HepG2 (cell line): ENCODE measurements at regions not wholly inside any gene's neighbourhood (a gene's known extent, or its start where the extent isn't known, plus 50 kb on each side); places are given as distances from the start of the nearest gene placed in this dataset.

Source experiments
- ATAC-seq: fragments of 200-7000 bp; cut with Tn5 transposase; 3 replicates; pipeline ENCODE4 v1.9.1; 2020; ENCODE audit warnings: mild to moderate bottlenecking, moderate library complexity
- BruUV-seq: library from RNA; stranded (reverse); fragments of 400-500 nt; replicated peaks from 2 replicates; lab custom pipeline; 2021; lab: Mats Ljungman, UMichigan
- CTCF ChIA-PET: fragments of 300-600 bp; formaldehyde crosslinking; extraction: SDS; loops from one replicate; lab custom pipeline; 2021; ENCODE audit warnings: low total read pairs, inconsistent platforms, low intra/inter-chr PET ratio; lab: Yijun Ruan, JAX
- POLR2A ChIA-PET: fragments of 350-600 bp; sonication (Branson Sonifier 250); formaldehyde crosslinking; loops from one replicate; lab custom pipeline; 2020; ENCODE audit warnings: antibody characterized with exemption, inconsistent platforms; lab: Yijun Ruan, JAX
- DNase-seq: peaks from one replicate; pipeline ENCODE4 v3.0.0-alpha.2; 2015; ENCODE audit warnings: low spot score
- FAIRE-seq: peaks from 3 replicates; lab custom pipeline; 2011; peaks lifted over from hg19 to GRCh38; lab: Jason Lieb, UNC
- H2AFZ ChIP-seq: one replicate; pipeline ENCODE4 v1.6.1; 2011; ENCODE audit warnings: low read length, inconsistent platforms
- H3K27ac ChIP-seq: fragments of 300-600 bp; 3 replicates; pipeline ENCODE4 v1.8.0; 2011; ENCODE audit warnings: mixed run types, mild to moderate bottlenecking, mixed read lengths, low read length, inconsistent platforms; ENCODE audit not compliant: insufficient read depth; ENCODE audit errors: extremely low read length
- H3K27me3 ChIP-seq, 2 experiments: fragments of 200-600 bp in 1 of 2; 2 replicates in 1 of 2; 3 replicates in 1 of 2; pipeline versions ENCODE4 v1.6.0 to v1.8.0; 2011; ENCODE audit warnings: low read length in 2 of 2, mild to moderate bottlenecking in 2 of 2, moderate library complexity in 2 of 2, inconsistent platforms in 1 of 2; ENCODE audit not compliant: insufficient read depth in 2 of 2, control insufficient read depth in 1 of 2
- H3K36me3 ChIP-seq, 2 experiments: fragments of 200-600 bp in 1 of 2; replicated peaks in 1 of 2; 2 replicates in 1 of 2; 3 replicates in 1 of 2; pipeline versions ENCODE4 v1.5.1 to v1.8.0; 2011; ENCODE audit warnings: low read length in 2 of 2, inconsistent platforms in 1 of 2; ENCODE audit not compliant: insufficient read depth in 2 of 2, control insufficient read depth in 1 of 2
- H3K4me1 ChIP-seq: 2 replicates; pipeline ENCODE4 v1.5.1; 2012; ENCODE audit warnings: low read length, inconsistent platforms; ENCODE audit not compliant: insufficient read depth
- H3K4me2 ChIP-seq: 2 replicates; pipeline ENCODE4 v1.6.0; 2011; ENCODE audit warnings: low read depth, low read length, inconsistent platforms
- H3K4me3 ChIP-seq, 3 experiments: fragments of 200-600 bp in 1 of 3; sonication (generic), shearing (Covaris generic) in 1 of 3; replicated peaks in 1 of 3; 2 replicates each; pipeline ENCODE4 v1.5.1; 2011 to 2016; ENCODE audit warnings: low read length in 3 of 3, inconsistent platforms in 2 of 3, low read depth in 2 of 3, mild to moderate bottlenecking in 2 of 3, control low read depth in 1 of 3, mixed read lengths in 1 of 3; ENCODE audit not compliant: insufficient read depth in 1 of 3
- H3K79me2 ChIP-seq: one replicate; pipeline ENCODE4 v1.6.1; 2011; ENCODE audit warnings: low read length, inconsistent platforms; ENCODE audit not compliant: insufficient read depth
- H3K9ac ChIP-seq: 2 replicates; pipeline ENCODE4 v1.6.0; 2011; ENCODE audit warnings: mild to moderate bottlenecking, low read depth, low read length, inconsistent platforms; ENCODE audit not compliant: insufficient read depth
- H3K9me3 ChIP-seq: 2 replicates; pipeline ENCODE4 v1.5.1; 2012; ENCODE audit warnings: mild to moderate bottlenecking, low read length
- H4K20me1 ChIP-seq: 2 replicates; pipeline ENCODE4 v1.6.0; 2011; ENCODE audit warnings: inconsistent platforms, mild to moderate bottlenecking, low read length, moderate library complexity; ENCODE audit not compliant: insufficient read depth
- EEA1 ChIP-seq: sonication (generic); formaldehyde crosslinking; IDR thresholded peaks from 2 replicates; pipeline ENCODE4 v1.5.1; 2020; ENCODE audit warnings: mild to moderate bottlenecking, missing genetic modification reagents, borderline replicate concordance
- MED1 ChIP-seq: sonication (generic); formaldehyde crosslinking; IDR thresholded peaks from 2 replicates; pipeline ENCODE4 v1.4.0; 2020; ENCODE audit warnings: missing genetic modification reagents
- NCOR1 ChIP-seq: fragments of 200-600 bp; sonication (generic); IDR thresholded peaks from 2 replicates; pipeline ENCODE4 v1.7.0; 2017; ENCODE audit warnings: antibody characterized with exemption, low read length, borderline replicate concordance
- NPAS2 ChIP-seq: sonication (generic); formaldehyde crosslinking; IDR thresholded peaks from 2 replicates; pipeline ENCODE4 v1.8.0; 2022; ENCODE audit warnings: mild to moderate bottlenecking, missing genetic modification reagents, borderline replicate concordance
- SATB2 ChIP-seq: sonication (generic); formaldehyde crosslinking; IDR thresholded peaks from 2 replicates; pipeline ENCODE4 v1.5.0; 2020; ENCODE audit warnings: missing genetic modification reagents
- SIX4 ChIP-seq: sonication (generic); formaldehyde crosslinking; IDR thresholded peaks from 2 replicates; pipeline ENCODE4 v1.4.0; 2020; ENCODE audit warnings: missing genetic modification reagents
- TEAD2 ChIP-seq: sonication (generic); formaldehyde crosslinking; IDR thresholded peaks from 2 replicates; pipeline ENCODE4 v1.9.0; 2021; ENCODE audit warnings: missing genetic modification reagents
- ZNF138 ChIP-seq: sonication (generic); formaldehyde crosslinking; IDR thresholded peaks from 2 replicates; pipeline ENCODE4 v1.5.0; 2020; ENCODE audit warnings: mild to moderate bottlenecking, low read depth, missing genetic modification reagents
- WGBS: methylation state at CpG from one replicate; pipeline ENCODE4 v1.1.6; 2017; ENCODE audit warnings: low lambda C conversion rate; 5-methylcytosine and 5-hydroxymethylcytosine counted together
- in situ Hi-C: cut with HindIII; loops from 2 replicates; pipeline ENCODE4 v1.10.0; 2017; ENCODE audit warnings: low pct_unique_long_range_greater_than_20kb; ENCODE audit not compliant: extremely low pct_ligation_motif_present
- intact Hi-C: fragments of 100-400 bp; cut with micrococcal nuclease; formaldehyde crosslinking; loops from one replicate; pipeline ENCODE4 v1.10.0; 2022; ENCODE audit not compliant: unreplicated experiment
- TF ChIP-seq, protein P1 (sequence below): sonication (generic); formaldehyde crosslinking; IDR thresholded peaks from 2 replicates; pipeline ENCODE4 v1.8.1; 2023; ENCODE audit warnings: mild to moderate bottlenecking, missing genetic modification reagents
- TF ChIP-seq, protein P2 (sequence below): sonication (generic); formaldehyde crosslinking; IDR thresholded peaks from 2 replicates; pipeline ENCODE4 v1.5.1; 2020; ENCODE audit warnings: missing genetic modification reagents, mild to moderate bottlenecking, borderline replicate concordance

DNA sequence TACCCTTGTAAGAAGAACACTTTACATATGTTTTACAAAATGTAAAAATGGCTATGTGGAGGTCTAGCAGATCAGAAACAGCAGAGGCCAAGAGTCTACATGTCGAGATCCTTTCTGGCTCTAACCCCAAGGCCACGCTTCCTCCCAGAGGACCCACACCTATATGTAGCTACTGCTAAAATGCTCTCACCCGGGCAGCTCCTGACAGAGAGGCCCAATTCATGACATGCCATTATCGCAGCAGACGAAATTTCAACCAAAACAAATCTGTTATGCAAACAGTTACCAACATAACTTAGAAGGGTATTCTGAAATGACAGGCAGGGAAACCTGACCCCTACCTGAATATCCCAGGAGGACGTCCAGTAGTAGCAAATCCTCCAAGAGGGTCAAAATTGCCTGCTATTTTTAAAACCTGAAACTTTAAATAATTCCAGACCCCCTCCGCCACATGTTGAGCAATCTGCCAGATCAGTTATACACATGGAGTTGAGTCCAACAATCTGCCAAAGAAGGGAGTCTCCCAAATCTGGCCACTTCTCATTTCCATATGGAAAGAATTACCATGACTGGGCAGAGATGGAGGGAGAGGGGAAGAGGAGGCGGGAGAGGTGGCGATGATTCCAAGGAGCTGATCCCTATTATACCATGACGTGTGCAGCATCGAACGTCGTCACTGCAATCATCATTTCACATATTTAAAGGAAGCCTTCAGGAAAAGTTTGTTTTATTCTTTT is 192.9 kb upstream of the TBL1X start:
- Histone ChIP-seq H2AFZ (no peak overlapping the region), H3K4me1 (peaks cover 28% of the 10 kb centered on the region), H3K79me2 (no peaks in the 10 kb centered on the region), H3K4me3 (no peak overlapping the region), H3K36me3 (no peaks in the 10 kb centered on the region)
- ATAC-seq = no peak
- intact Hi-C loops = no loop called here
- POLR2A ChIA-PET = no interaction called here
- no peak for DNase-seq
- TF ChIP-seq EEA1 (CRISPR knock-in tag) = no peak
- no peak for TF ChIP-seq ZNF138 (CRISPR knock-in tag)
- TF ChIP-seq MED1 = no peak
- TF ChIP-seq, protein P1, sequence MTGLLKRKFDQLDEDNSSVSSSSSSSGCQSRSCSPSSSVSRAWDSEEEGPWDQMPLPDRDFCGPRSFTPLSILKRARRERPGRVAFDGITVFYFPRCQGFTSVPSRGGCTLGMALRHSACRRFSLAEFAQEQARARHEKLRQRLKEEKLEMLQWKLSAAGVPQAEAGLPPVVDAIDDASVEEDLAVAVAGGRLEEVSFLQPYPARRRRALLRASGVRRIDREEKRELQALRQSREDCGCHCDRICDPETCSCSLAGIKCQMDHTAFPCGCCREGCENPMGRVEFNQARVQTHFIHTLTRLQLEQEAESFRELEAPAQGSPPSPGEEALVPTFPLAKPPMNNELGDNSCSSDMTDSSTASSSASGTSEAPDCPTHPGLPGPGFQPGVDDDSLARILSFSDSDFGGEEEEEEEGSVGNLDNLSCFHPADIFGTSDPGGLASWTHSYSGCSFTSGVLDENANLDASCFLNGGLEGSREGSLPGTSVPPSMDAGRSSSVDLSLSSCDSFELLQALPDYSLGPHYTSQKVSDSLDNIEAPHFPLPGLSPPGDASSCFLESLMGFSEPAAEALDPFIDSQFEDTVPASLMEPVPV = no peak
- TF ChIP-seq NPAS2 = no peak
- no peak for TF ChIP-seq SATB2 (CRISPR knock-in tag)
- TF ChIP-seq NCOR1 = no peak
- no peak for TF ChIP-seq TEAD2 (CRISPR knock-in tag)
- no peak for TF ChIP-seq SIX4 (CRISPR knock-in tag)
- TF ChIP-seq, protein P2, sequence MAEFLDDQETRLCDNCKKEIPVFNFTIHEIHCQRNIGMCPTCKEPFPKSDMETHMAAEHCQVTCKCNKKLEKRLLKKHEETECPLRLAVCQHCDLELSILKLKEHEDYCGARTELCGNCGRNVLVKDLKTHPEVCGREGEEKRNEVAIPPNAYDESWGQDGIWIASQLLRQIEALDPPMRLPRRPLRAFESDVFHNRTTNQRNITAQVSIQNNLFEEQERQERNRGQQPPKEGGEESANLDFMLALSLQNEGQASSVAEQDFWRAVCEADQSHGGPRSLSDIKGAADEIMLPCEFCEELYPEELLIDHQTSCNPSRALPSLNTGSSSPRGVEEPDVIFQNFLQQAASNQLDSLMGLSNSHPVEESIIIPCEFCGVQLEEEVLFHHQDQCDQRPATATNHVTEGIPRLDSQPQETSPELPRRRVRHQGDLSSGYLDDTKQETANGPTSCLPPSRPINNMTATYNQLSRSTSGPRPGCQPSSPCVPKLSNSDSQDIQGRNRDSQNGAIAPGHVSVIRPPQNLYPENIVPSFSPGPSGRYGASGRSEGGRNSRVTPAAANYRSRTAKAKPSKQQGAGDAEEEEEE (CRISPR knock-in tag) = no peak
- TF ChIP-seq, all 625 proteins: peak for 0
- no TSS peak for BruUV-seq
- Histone ChIP-seq H3K9me3 (no peaks in the 10 kb centered on the region), H3K9ac (no peak overlapping the region), H3K27ac (no peak overlapping the region), H3K27me3 (no peaks in the 10 kb centered on the region), H3K4me2 (no peak overlapping the region), H4K20me1 (no peaks in the 10 kb centered on the region)
- CTCF ChIA-PET = no interaction called here
- FAIRE-seq = no peak
- in situ Hi-C loops = no loop called here
- WGBS = 65% methylated on average over 6 of the region's 13 CpGs
